T-cell (primary cell): ENCODE measurements at regions not wholly inside any gene's neighbourhood (a gene's known extent, or its start where the extent isn't known, plus 50 kb on each side); places are given as distances from the start of the nearest gene placed in this dataset.

ENCODE experiments used
- ATAC-seq, 4 experiments: fragments of 200-7000 bp in 3 of 4; fragments of 150-1000 bp in 1 of 4; cut with Tn5 transposase; replicated peaks in 1 of 4; 1 replicate in 3 of 4; 2 replicates in 1 of 4; pipeline ENCODE4 v1.10.0; 2021; ENCODE audit warnings: moderate library complexity in 3 of 4, mild to moderate bottlenecking in 2 of 4, moderate number of reproducible peaks in 1 of 4
- CTCF ChIA-PET, 2 donors: fragments of 300-600 bp; sonication (Branson Sonifier 250); formaldehyde crosslinking; loops; one replicate each; lab custom pipeline; 2022; ENCODE audit warnings: antibody characterized with exemption in 2 of 2; lab: Charles Lee
- POLR2A ChIA-PET, 2 donors: fragments of 300-600 bp; sonication (Branson Sonifier 250); formaldehyde crosslinking; loops; one replicate each; lab custom pipeline; 2022; ENCODE audit warnings: antibody characterized with exemption in 2 of 2; lab: Charles Lee
- DNase-seq, 35 experiments: peaks; one replicate each; pipeline versions ENCODE4 v3.0.0 to v3.0.0-alpha.2; 2013 to 2023
- H3K27ac ChIP-seq: one replicate; pipeline ENCODE4 v1.5.1; 2013; ENCODE audit warnings: low read length
- H3K27me3 ChIP-seq, 2 experiments: replicated peaks in 1 of 2; 1 replicate in 1 of 2; 2 replicates in 1 of 2; pipeline versions ENCODE4 v1.6.1 to v1.7.0; 2013; ENCODE audit warnings: low read length in 1 of 2, mixed read lengths in 1 of 2; ENCODE audit not compliant: control insufficient read depth in 2 of 2, insufficient read depth in 2 of 2; ENCODE audit errors: extremely low read depth in 1 of 2
- H3K36me3 ChIP-seq, 2 donors: 1 replicate in 1 of 2; 2 replicates in 1 of 2; pipeline versions ENCODE4 v1.6.1 to v1.7.0; 2013; ENCODE audit warnings: low read length in 1 of 2; ENCODE audit not compliant: control insufficient read depth in 2 of 2, insufficient read depth in 1 of 2; ENCODE audit errors: extremely low read depth in 1 of 2
- H3K4me1 ChIP-seq, 2 experiments: 1 replicate in 1 of 2; 2 replicates in 1 of 2; pipeline versions ENCODE4 v1.6.1 to v1.7.0; 2013; ENCODE audit warnings: low read length in 2 of 2, mixed read lengths in 1 of 2; ENCODE audit not compliant: insufficient read depth in 2 of 2, control insufficient read depth in 1 of 2; ENCODE audit errors: extremely low read depth in 1 of 2
- H3K4me3 ChIP-seq, 2 donors: 1 replicate in 1 of 2; 2 replicates in 1 of 2; pipeline versions ENCODE4 v1.5.1 to v1.7.0; 2013; ENCODE audit warnings: mild to moderate bottlenecking in 2 of 2, low read length in 1 of 2, moderate library complexity in 1 of 2; ENCODE audit not compliant: control insufficient read depth in 1 of 2; ENCODE audit errors: extremely low read depth in 1 of 2
- H3K9me3 ChIP-seq: 2 replicates; pipeline ENCODE4 v1.7.0; 2013
- H3K27ac Mint-ChIP-seq, 2 donors: one replicate each; pipeline ENCODE4 v1.8.0; 2020 to 2021; ENCODE audit warnings: mild to moderate bottlenecking in 2 of 2, mixed read lengths in 2 of 2
- H3K27me3 Mint-ChIP-seq, 2 donors: one replicate each; pipeline ENCODE4 v1.8.0; 2021 to 2022; ENCODE audit warnings: mixed read lengths in 2 of 2
- H3K36me3 Mint-ChIP-seq: one replicate; pipeline ENCODE4 v1.8.0; 2021; ENCODE audit warnings: mixed read lengths
- H3K4me1 Mint-ChIP-seq, 3 donors: one replicate each; pipeline ENCODE4 v1.8.0; 2020 to 2022; ENCODE audit warnings: mixed read lengths in 3 of 3, mild to moderate bottlenecking in 1 of 3
- H3K4me3 Mint-ChIP-seq, 3 donors: one replicate each; pipeline ENCODE4 v1.8.0; 2020 to 2022; ENCODE audit warnings: mild to moderate bottlenecking in 3 of 3, mixed read lengths in 3 of 3, moderate library complexity in 3 of 3
- H3K9me3 Mint-ChIP-seq, 3 donors: one replicate each; pipeline ENCODE4 v1.8.0; 2020 to 2022; ENCODE audit warnings: mixed read lengths in 3 of 3
- WGBS: methylation state at CpG from one replicate; pipeline ENCODE4 v1.1.5; 2013; ENCODE audit warnings: missing lambda C conversion rate; ENCODE audit not compliant: insufficient coverage; 5-methylcytosine and 5-hydroxymethylcytosine counted together

DNA sequence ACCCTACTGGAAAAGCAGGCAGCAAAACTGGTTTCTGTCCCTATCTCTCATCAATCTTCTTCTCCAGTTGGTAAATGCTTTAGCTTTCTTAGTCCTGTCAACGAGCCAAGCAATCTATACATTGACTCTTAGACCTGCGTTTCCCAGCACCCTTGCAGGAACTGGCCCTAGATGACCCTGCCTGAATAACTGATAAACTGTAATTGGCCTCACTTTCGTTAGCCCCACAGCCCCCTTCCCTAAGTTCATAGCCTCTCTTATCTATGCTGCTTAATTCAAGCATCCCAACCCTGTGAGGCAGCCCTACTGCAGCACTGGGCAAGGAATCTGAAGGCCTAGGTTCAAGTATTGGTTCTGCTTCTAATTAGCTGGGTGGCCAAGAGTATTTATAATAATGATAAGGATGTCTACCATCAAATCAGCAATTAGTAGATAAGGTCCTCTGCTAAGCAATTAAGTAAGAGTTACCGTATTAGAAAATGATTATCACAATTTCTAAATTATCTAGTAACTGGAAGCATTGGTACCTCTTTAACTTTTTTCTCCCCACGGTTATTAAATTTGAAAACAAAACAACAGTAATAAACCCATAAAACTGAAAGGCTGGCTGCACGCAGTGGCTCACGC lies 86.4 kb upstream of the RMDN2 start:
- no peaks in the 10 kb centered on the region for H3K4me1 ChIP-seq
- H3K27ac ChIP-seq, result no peak overlapping the region
- peaks cover 0 to 6% of the 10 kb centered on the region in 2 donors for H3K27me3 Mint-ChIP-seq
- no peaks in the 10 kb centered on the region for H3K36me3 ChIP-seq
- H3K4me1 Mint-ChIP-seq, result peaks cover 0 to under 1% (median 0%) of the 10 kb centered on the region in 3 donors
- ChIA-PET CTCF (interaction anchor here in 1 of 2 donors (1.1 kb wide), 1 partner anchor 39 kb away, joined by 3 read pairs; no protein-coding TSS in a partner anchor), POLR2A (no interaction called here)
- ATAC-seq (no peak), DNase-seq (no peak)
- no peak overlapping the region for H3K4me3 Mint-ChIP-seq
- H3K4me3 ChIP-seq, result no peak overlapping the region
- H3K9me3 Mint-ChIP-seq, result no peaks in the 10 kb centered on the region
- 85% methylated on average over 4 of the region's 7 CpGs for WGBS
- H3K27me3 ChIP-seq, result peaks cover 0 to 3% of the 10 kb centered on the region in 2 experiments
- H3K27ac Mint-ChIP-seq, result no peak overlapping the region
- H3K36me3 Mint-ChIP-seq, result no peaks in the 10 kb centered on the region
- H3K9me3 ChIP-seq, result no peaks in the 10 kb centered on the region

GRCh38 chr2:37839991-37840390 lies 85.1 kb upstream of the RMDN2 start:
- Histone ChIP-seq H3K4me1 (no peaks in the 10 kb centered on the region), H3K27ac (no peak overlapping the region), H3K36me3 (no peaks in the 10 kb centered on the region), H3K4me3 (no peak overlapping the region), H3K9me3 (no peaks in the 10 kb centered on the region), H3K27me3 (peaks cover 0 to 3% of the 10 kb centered on the region in 2 experiments)
- H3K27ac Mint-ChIP-seq, result no peak overlapping the region
- peaks cover 5 to 10% of the 10 kb centered on the region in 2 donors for H3K27me3 Mint-ChIP-seq
- no peak for ATAC-seq
- no peak overlapping the region for H3K4me3 Mint-ChIP-seq
- 93% methylated on average over 2 of the region's 3 CpGs for WGBS
- H3K4me1 Mint-ChIP-seq, result no peaks in the 10 kb centered on the region
- H3K9me3 Mint-ChIP-seq, result no peaks in the 10 kb centered on the region
- no peaks in the 10 kb centered on the region for H3K36me3 Mint-ChIP-seq
- ChIA-PET CTCF (interaction anchor here in 1 of 2 donors (1.2 to 1.7 kb wide), 2 partner anchors 35 to 38 kb away, joined by 3 to 7 read pairs; no protein-coding TSS in a partner anchor), POLR2A (no interaction called here)
- no peak for DNase-seq

- H3K4me1 Mint-ChIP-seq, result no peaks in the 10 kb centered on the region
- no peaks in the 10 kb centered on the region for H3K9me3 Mint-ChIP-seq
- no peak overlapping the region for H3K27ac ChIP-seq
- no peaks in the 10 kb centered on the region for H3K36me3 Mint-ChIP-seq
- no peaks in the 10 kb centered on the region for H3K9me3 ChIP-seq
- no peak overlapping the region for H3K4me3 Mint-ChIP-seq
- CTCF ChIA-PET, result interaction anchor here (0.6 to 0.7 kb wide), 2 partner anchors 24 to 34 kb away, joined by 3 read pairs; no protein-coding TSS in a partner anchor
- no peaks in the 10 kb centered on the region for H3K36me3 ChIP-seq
- DNase-seq (no peak), ATAC-seq (no peak)
- no peaks in the 10 kb centered on the region for H3K4me1 ChIP-seq
- peaks cover 5 to 10% of the 10 kb centered on the region in 2 donors for H3K27me3 Mint-ChIP-seq
- peaks cover 0 to 3% of the 10 kb centered on the region in 2 experiments for H3K27me3 ChIP-seq
- H3K27ac Mint-ChIP-seq, result no peak overlapping the region
- POLR2A ChIA-PET, result no interaction called here
- no peak overlapping the region for H3K4me3 ChIP-seq
Measured at GRCh38 chr2:37842732-37843440, 82.2 kb upstream of the RMDN2 start.

DNA sequence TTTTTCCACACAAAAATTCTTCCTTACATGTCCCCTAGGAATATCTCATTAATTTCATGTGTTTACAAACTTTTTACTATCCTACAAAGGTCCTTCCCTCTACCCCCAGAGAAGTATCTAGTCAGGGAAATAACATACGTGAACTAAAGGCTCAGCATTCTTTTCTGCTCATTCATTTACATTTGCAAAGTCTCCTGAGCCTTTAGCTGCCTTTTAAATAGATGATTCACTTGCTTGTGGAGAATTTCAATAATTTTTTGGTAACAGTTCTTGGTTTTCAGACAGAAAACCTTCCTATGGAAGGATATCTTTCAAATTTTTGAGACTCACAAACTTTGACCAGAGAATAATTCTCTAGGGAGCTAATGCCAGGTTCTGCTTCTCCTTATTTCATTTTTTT lies 81.5 kb upstream of the RMDN2 start:
- Histone ChIP-seq H3K27ac (no peak overlapping the region), H3K4me3 (no peak overlapping the region), H3K27me3 (no peaks in the 10 kb centered on the region), H3K4me1 (no peaks in the 10 kb centered on the region), H3K36me3 (no peaks in the 10 kb centered on the region), H3K9me3 (no peaks in the 10 kb centered on the region)
- Mint-ChIP-seq H3K36me3 (no peaks in the 10 kb centered on the region), H3K4me1 (no peaks in the 10 kb centered on the region), H3K9me3 (no peaks in the 10 kb centered on the region), H3K27ac (no peak overlapping the region), H3K27me3 (peaks cover 5 to 10% of the 10 kb centered on the region in 2 donors), H3K4me3 (no peak overlapping the region)
- ATAC-seq (no peak), DNase-seq (no peak)
- WGBS, result no CpG with 5 or more reads among the region's 1 CpG
- ChIA-PET CTCF (interaction anchor here (0.6 to 0.7 kb wide), 2 partner anchors 25 to 34 kb away, joined by 3 read pairs; no protein-coding TSS in a partner anchor), POLR2A (no interaction called here)

DNA sequence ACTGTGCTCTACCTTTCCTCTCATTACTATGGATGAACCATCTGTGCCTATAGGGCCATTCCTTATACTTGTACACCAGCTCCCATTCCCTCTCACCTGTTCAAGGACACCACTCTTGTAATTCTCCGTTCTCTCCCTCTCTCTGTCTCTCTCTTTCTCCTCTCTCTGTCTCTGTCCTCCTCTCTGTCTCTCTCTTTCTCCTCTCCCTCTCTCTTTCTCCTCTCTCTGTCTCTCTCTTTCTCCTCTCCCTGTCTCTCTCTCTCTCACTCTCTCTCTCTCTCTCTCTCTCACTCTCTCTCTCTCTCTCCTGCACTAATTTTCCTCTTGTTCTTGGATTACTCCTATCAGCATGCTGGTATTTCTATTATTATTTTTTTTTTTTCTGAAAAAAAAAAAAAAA lies 78.9 kb upstream of the RMDN2 start:
- POLR2A ChIA-PET, result no interaction called here
- WGBS, result 0% methylated on average over 1 of the region's 1 CpG

DNA sequence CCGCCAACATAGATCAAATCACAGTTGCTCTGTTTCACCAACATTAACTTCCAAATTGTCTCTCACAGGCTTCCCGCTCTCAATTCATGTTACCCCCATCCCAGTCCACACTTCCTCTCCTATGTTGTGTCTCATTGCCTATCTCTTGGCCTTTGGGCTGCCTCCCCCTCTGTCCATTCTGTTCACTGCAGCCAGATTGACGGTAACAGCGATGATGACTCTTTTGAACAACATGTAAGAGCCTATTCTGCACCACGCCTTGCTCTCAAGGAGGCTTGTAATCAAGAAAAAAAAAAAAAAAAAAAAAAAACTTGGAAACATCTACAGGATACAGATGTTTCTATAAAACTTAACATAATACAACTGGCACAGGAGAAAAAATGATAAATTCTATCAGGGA lies 77.3 kb upstream of the RMDN2 start:
- H3K4me1 ChIP-seq, result peaks cover 0 to 17% of the 10 kb centered on the region in 2 experiments
- Mint-ChIP-seq H3K27me3 (peaks cover 4 to 5% of the 10 kb centered on the region in 2 donors), H3K9me3 (no peaks in the 10 kb centered on the region), H3K4me3 (no peak overlapping the region), H3K36me3 (no peaks in the 10 kb centered on the region), H3K4me1 (peaks cover 13 to 24% (median 20%) of the 10 kb centered on the region in 3 donors), H3K27ac (no peak overlapping the region)
- H3K9me3 ChIP-seq, result no peaks in the 10 kb centered on the region
- DNase-seq (no peak), ATAC-seq (no peak)
- ChIA-PET POLR2A (no interaction called here), CTCF (no interaction called here)
- no peak overlapping the region for H3K27ac ChIP-seq
- H3K4me3 ChIP-seq, result no peak overlapping the region
- WGBS, result 100% methylated on average over 2 of the region's 5 CpGs
- H3K27me3 ChIP-seq, result no peaks in the 10 kb centered on the region
- H3K36me3 ChIP-seq, result no peaks in the 10 kb centered on the region

More for the DNA sequence above, 78.9 kb upstream of the RMDN2 start:
- Mint-ChIP-seq H3K36me3 (no peaks in the 10 kb centered on the region), H3K4me3 (no peak overlapping the region), H3K4me1 (peaks cover 2 to 13% (median 9%) of the 10 kb centered on the region in 3 donors), H3K27ac (no peak overlapping the region), H3K9me3 (no peaks in the 10 kb centered on the region), H3K27me3 (peaks cover 5 to 10% of the 10 kb centered on the region in 2 donors)
- no peaks in the 10 kb centered on the region for H3K9me3 ChIP-seq
- no peak overlapping the region for H3K27ac ChIP-seq
- ATAC-seq, result no peak
- H3K27me3 ChIP-seq, result no peaks in the 10 kb centered on the region
- DNase-seq, result no peak
- CTCF ChIA-PET, result no interaction called here
- peaks cover 0 to 5% of the 10 kb centered on the region in 2 experiments for H3K4me1 ChIP-seq
- H3K36me3 ChIP-seq, result no peaks in the 10 kb centered on the region
- H3K4me3 ChIP-seq, result no peak overlapping the region
